CD4-positive, alpha-beta T cell treated with Interleukin-17A for 4 hours (primary cell): ENCODE measurements at regions not wholly inside any gene's neighbourhood (a gene's known extent, or its start where the extent isn't known, plus 50 kb on each side); places are given as distances from the start of the nearest gene placed in this dataset.

Experiments used
- DNase-seq: peaks from one replicate; pipeline ENCODE4 v3.0.0-alpha.2; 2020; ENCODE audit warnings: mixed read lengths

- DNase-seq: no peak
Measured at GRCh38 chr16:85466304-85466700, 146.8 kb upstream of the GSE1 start.

- DNase-seq: no peak
Measured at GRCh38 chr16:85466989-85467388, 146.1 kb upstream of the GSE1 start.

- DNase-seq: no peak
Measured at GRCh38 chr16:85469929-85470590, 143.1 kb upstream of the GSE1 start.

DNA sequence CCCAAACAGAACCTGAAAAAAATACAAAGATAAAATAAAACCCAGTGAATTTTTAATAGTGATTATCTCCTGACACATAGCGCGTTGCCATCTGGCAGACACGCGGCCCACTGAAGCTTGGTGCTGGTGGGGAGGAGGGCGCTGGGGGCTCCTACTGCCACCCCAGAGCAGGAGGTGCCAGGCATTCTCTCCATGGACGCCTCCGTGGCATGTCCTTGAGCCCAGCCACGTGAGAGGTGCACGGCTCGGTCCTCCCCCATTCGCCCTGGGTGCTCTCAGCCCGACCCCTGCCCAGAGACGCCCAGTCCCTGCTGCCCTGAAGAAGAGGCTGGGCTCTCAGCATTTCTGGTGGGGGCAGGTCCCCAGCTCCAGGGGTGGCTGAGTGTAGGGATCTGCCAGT, 142.2 kb upstream of the GSE1 start:
- no peak for DNase-seq

DNA sequence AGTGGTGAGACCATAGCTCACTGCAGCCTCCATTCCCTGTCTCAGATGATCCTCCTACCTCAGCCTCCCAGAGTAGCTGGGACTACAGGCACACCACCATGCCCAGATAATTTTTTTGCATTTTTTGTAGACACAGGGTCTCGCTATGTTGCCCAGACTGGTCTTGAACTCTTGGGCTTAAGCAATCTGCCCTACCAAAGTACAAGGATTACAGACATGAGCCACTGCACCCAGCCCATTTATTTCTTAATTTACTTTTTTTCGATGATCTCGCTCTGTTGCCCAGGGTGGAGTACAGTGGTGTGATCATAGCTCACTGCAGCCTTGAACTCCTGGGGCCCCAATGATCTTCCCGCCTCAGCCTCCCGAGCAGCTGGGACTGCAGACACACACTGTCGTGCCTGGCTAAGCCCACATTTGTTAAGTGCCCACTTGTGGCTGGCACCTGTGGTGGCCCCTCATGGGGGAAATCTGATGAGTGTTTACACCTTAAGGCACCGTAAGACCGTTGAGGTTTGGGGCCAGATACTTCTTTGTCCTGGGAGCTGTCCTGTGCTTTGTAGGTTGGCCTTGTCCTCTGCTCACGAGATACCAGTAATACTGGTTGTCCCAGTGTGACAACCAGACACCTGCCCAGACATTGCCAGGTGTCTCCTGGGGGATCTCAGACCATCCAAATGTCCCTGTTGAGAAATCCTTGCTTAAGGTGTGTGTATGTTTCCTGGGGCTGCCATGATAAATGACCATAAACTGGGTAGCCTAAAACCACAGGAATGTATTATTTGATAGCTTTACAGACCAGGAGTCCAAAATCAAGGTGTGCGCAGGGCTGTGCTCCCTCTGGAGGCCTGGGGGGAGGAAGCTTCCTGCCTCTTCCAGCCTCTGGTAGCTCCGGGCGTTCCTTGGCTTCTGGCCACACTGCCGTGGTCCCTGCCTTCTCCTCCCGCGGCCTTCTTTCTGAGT, 141.4 kb upstream of the GSE1 start:
- no peak for DNase-seq

GRCh38 chr16:85472514-85472913, 140.6 kb upstream of the GSE1 start:
- no peak for DNase-seq

GRCh38 chr16:85473323-85473722, 139.8 kb upstream of the GSE1 start:
- DNase-seq: no peak

DNA sequence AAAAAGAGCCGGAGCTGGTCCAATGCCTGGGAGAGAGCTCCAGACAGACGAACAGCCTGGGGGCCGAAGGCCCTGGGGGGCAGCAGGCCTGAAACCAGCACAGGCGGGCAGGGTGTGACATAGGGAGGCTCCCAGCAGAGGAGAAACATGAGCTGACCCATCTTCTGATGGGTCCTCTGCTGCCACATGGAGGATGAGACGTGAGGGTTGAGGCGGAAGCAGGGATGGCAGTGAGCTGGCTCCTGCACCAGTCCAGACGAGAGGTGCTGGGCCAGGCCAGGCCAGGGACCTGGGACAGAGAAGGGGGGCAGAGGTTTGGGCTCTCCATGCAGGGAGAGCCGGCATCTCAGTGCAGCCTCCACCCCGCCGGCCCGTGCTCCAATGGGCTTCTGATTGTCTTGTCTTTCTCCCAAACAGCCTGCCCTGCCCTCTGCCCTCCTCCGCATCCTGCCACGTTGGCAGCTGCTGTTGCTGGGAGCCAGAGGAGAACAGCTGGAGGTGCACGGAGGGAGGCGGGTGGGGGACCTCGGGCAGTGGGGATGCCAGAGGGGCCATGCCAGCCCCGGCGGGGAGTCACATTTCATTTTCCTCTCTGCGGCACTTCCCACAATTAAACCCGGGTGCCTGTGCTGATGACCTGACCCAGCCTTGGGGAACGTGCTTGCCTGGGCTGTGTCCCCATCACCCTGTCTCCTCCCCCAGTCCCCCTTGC, 139.1 kb upstream of the GSE1 start:
- DNase-seq: no peak

- DNase-seq: no peak
Measured at GRCh38 chr16:85474621-85475217, 138.4 kb upstream of the GSE1 start.

GRCh38 chr16:85475233-85475632, 137.9 kb upstream of the GSE1 start:
- no peak for DNase-seq

- no peak for DNase-seq
Measured at GRCh38 chr16:85475691-85476300, 137.3 kb upstream of the GSE1 start.

- no peak for DNase-seq
Measured at GRCh38 chr16:85476389-85476788, 136.7 kb upstream of the GSE1 start.

DNA sequence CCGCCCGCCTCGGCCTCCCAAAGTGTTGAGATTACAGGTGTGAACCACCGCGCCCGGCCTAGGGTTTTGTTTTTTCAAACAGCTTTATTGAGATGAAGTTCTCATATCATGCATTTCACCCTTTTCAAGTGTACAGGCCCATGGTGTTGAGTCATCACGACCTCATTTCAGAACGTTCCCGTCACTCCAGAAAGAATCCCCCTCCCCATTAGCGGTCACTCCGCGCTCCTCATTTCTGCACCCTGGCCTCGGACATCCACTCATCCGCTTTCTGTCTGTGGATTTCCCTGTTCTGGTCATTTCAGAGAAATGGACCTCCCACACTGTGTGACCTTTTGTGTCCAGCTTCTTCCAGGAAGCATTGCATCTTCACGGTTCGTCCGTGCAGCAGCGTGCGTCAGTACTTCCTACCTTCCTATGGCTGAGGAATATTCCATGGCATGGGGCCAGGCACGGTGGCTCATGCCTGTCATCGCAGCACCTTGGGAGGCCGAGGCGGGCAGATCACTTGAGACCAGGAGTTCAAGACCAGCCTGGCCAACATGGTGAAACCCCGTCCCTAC, 135.2 kb upstream of the GSE1 start:
- DNase-seq: no peak

DNA sequence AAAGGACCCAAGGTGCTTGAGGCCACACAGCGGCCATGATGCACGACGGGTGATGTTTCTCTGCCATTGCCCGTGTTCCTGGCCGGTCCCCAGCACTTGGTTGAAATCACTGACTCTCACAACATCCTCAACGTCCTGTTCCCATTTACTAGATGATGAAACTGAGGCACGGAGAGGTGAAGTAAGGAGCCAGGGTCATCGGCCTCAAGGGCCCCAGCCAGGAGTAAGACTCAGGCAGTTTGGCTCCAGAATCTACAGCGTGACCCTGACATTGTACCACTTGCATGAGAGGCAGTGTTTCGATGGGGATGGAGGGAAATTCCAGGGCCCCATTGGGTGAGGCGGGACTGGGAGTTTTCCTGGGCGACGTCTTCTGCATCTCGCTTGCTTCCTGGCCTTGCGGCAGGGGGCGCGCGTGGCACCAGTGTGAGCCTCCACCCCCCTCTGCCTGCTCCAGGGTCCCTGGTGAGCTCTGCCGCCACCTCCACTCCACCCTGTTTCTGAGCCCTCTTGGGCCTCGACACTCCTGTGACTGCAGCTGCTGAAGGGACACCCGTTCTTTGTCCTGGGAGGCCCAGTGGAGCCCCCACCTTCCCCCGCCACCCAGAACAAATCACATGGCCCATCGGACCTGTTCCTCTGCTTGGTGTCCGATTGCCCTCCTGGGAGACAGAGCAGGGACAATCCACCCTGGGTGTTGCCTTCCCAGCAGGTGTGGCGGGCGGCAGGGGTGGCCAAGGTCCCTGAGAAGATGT, 133.0 kb upstream of the GSE1 start:
- peak; percentile 41 for DNase-seq

DNA sequence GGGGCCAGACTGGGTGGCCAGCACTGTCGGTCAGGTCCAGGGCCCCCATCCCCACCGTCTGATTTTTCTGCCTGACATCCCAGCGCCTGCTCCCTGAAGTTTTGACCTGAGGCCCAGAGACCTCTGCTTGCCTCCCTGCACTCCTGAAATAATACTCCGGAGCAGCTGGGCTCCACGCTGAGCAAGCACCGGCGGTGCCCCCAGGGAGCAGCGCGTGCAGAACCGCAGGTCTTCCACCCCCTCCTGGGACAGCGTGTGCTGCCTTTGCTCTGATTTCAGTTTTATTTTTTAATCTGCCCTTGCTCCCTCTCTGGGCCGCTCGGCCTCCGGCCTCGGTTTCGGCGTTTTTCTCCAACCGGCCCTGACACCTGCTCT, 132.4 kb upstream of the GSE1 start:
- DNase-seq: no peak

GRCh38 chr16:85481206-85481605, 131.9 kb upstream of the GSE1 start:
- DNase-seq: no peak

DNA sequence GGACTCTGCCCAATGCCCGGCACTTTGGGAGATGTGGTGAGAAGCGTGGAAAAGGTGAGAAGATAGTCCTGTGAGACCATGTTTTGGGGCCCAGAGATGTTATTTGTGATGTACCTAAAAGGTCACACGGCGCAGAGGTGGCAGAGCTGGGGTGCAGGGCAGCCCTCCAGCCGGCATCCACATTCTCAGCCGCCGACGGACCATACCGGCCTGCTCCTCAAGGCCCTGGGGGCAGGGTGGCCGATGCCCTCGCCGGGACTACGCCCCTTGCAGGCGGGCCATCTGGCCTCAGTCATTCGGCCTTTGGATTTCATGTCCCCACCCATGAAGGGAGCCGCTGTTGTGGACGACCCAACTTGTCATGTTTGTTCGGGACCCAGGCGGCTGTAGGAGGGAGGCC, 131.4 kb upstream of the GSE1 start:
- no peak for DNase-seq

DNA sequence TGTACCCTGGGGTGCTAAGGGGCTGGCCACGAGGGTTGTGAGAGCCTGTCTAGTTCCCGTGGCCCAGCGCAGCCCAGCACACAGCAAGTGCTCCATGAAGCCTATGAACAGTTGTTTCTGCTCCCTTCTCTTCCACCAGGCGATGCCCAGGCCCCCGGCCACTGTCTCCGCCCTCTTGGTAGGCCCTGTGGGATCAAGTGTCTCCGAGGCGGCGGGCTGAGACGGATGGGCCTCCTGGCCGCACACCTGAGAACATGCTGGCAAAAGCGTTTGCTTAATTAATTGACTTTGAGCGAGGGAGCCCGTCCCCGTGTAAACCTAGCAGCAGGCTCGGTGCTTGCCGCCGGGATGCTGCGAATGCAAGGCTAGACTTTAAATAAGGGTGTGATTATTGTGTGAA, 129.7 kb upstream of the GSE1 start:
- DNase-seq: no peak

DNA sequence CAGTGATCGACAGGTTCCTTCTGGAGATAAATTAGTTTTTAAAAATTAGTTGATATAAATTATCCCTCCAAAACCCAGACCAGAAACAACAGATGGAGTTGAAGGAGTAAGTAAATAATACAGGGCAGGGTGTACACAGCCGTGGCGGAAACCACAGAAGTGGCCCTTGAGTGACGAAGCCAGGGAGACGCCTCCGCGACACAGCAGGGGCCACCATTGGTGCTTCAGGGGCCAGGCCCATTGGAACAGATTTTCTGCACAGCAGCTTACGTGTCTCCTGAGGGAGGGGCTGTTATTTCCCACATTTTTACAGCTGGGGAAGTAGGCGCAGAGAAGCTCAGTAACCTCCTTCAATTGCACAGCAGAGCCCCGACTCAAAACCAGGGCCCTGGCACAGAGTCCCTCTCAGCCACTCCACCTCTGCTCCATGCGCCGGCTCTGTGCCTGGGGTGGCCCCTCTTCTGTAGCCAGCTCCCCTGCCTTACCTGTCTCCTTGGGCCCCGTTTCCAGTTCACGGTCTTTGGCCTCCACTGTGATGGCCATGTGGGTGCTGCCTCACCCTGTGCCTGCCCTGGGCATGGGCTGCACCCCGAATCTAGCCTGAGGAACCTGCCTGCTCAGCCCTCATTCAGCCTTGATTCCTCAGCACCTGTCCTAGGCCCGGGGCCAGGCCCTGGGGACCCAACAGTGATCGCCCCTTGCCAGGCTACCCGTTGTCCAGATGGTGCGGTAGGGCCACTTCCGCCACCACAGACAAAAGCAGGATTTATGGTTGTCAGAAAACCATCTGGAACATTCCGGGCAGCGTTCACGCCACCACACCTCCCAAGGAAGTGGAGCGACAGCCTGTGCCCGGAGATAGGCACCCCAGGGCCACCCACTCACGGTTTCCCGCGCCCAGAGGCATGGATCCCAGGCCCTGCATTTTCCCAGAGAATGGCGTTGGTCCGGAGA, 128.5 kb upstream of the GSE1 start:
- no peak for DNase-seq

GRCh38 chr16:85485379-85485778, 127.7 kb upstream of the GSE1 start:
- DNase-seq: no peak
